Endometrial microvascular endothelial cells (primary cell): ENCODE measurements at regions not wholly inside any gene's neighbourhood (a gene's known extent, or its start where the extent isn't known, plus 50 kb on each side); places are given as distances from the start of the nearest gene placed in this dataset.

ENCODE experiments used
- in situ Hi-C: cut with HindIII; loops from 2 replicates; pipeline ENCODE4 v1.10.0; 2017; ENCODE audit warnings: low sequenced_read_pairs, low pct_unique_long_range_greater_than_20kb; ENCODE audit errors: inconsistent ontology term

GRCh38 chr15:31151301-31152233, 50.0 kb upstream of the TRPM1 start:
- in situ Hi-C loops = no loop called here

GRCh38 chr15:31153531-31153930, 52.0 kb upstream of the TRPM1 start:
- in situ Hi-C loops = no loop called here

GRCh38 chr15:31155151-31155550, 53.6 kb upstream of the TRPM1 start:
- in situ Hi-C loops = no loop called here

GRCh38 chr15:31156226-31156625, 54.7 kb upstream of the TRPM1 start:
- in situ Hi-C loops = no loop called here

- in situ Hi-C loops = no loop called here
These were observed 55.3 kb upstream of the TRPM1 start for GRCh38 chr15:31156808-31157207.

- in situ Hi-C loops = no loop called here
These were observed 56.1 kb upstream of the TRPM1 start for GRCh38 chr15:31157644-31158069.

- in situ Hi-C loops = no loop called here
These were observed 57.5 kb upstream of the TRPM1 start for GRCh38 chr15:31158858-31159569.

GRCh38 chr15:31159837-31160236, 58.3 kb upstream of the TRPM1 start:
- in situ Hi-C loops = no loop called here

GRCh38 chr15:31160297-31160696, 58.8 kb upstream of the TRPM1 start:
- in situ Hi-C loops = no loop called here

- in situ Hi-C loops = no loop called here
These were observed 59.4 kb upstream of the TRPM1 start for GRCh38 chr15:31160740-31161495.

GRCh38 chr15:31161951-31162350, 60.4 kb upstream of the TRPM1 start:
- in situ Hi-C loops = no loop called here

- in situ Hi-C loops = no loop called here
These were observed 61.4 kb upstream of the TRPM1 start for GRCh38 chr15:31162721-31163510.

- in situ Hi-C loops = no loop called here
These were observed 62.4 kb upstream of the TRPM1 start for GRCh38 chr15:31163769-31164572.

- in situ Hi-C loops = no loop called here
These were observed 63.0 kb upstream of the TRPM1 start for GRCh38 chr15:31164573-31164912.

- in situ Hi-C loops = no loop called here
These were observed 68.0 kb upstream of the TRPM1 start for GRCh38 chr15:31169558-31169957.

- in situ Hi-C loops = no loop called here
These were observed 70.2 kb upstream of the TRPM1 start for GRCh38 chr15:31171731-31172130.

GRCh38 chr15:31172606-31173005, 71.1 kb upstream of the TRPM1 start:
- in situ Hi-C loops = no loop called here

- in situ Hi-C loops = no loop called here
These were observed 72.4 kb upstream of the TRPM1 start for GRCh38 chr15:31173790-31174450.
